ENCODE measurements at regions not wholly inside any gene's neighbourhood (a gene's known extent, or its start where the extent isn't known, plus 50 kb on each side); places are given as distances from the start of the nearest gene placed in this dataset.

GRCh38 chr16:5633845-5634440, 536.3 kb upstream of the EEF2KMT start:
- Mint-ChIP-seq H3K4me3 (no peak overlapping the region), H3K36me3 (ENCODE audit: low read depth) (no peaks in the 10 kb centered on the region), H3K4me1 (no peaks in the 10 kb centered on the region), H3K9me3 (peaks cover 4% of the 10 kb centered on the region), H3K27ac (ENCODE audit: unreplicated experiment) (no peak overlapping the region), H3K27me3 (ENCODE audit: low read depth) (peaks cover 32% of the 10 kb centered on the region)
- TF ChIP-seq CTCF (conservative IDR thresholded peaks at IDR 0.05), result peak; percentile 71
- no peak for DNase-seq (ENCODE audit: low read depth, low spot score)

GRCh38 chr16:5622234-5622884, 524.8 kb upstream of the EEF2KMT start:
- H3K4me3 Mint-ChIP-seq, result no peak overlapping the region
- peaks cover 17% of the 10 kb centered on the region for H3K27me3 Mint-ChIP-seq (ENCODE audit: low read depth)
- H3K4me1 Mint-ChIP-seq, result no peaks in the 10 kb centered on the region
- TF ChIP-seq CTCF (conservative IDR thresholded peaks at IDR 0.05), result no peak
- no peak for DNase-seq (ENCODE audit: low read depth, low spot score)
- no peak overlapping the region for H3K27ac Mint-ChIP-seq (ENCODE audit: unreplicated experiment)
- H3K9me3 Mint-ChIP-seq, result no peaks in the 10 kb centered on the region
- no peaks in the 10 kb centered on the region for H3K36me3 Mint-ChIP-seq (ENCODE audit: low read depth)

- Mint-ChIP-seq H3K27me3 (ENCODE audit: low read depth) (peaks cover 22% of the 10 kb centered on the region), H3K27ac (ENCODE audit: unreplicated experiment) (no peak overlapping the region), H3K4me1 (no peaks in the 10 kb centered on the region), H3K9me3 (no peaks in the 10 kb centered on the region), H3K4me3 (no peak overlapping the region), H3K36me3 (ENCODE audit: low read depth) (no peaks in the 10 kb centered on the region)
- TF ChIP-seq CTCF (conservative IDR thresholded peaks at IDR 0.05), result no peak
- no peak for DNase-seq (ENCODE audit: low read depth, low spot score)
These were observed 524.2 kb upstream of the EEF2KMT start for GRCh38 chr16:5621826-5622225.

- H3K4me3 Mint-ChIP-seq, result no peak overlapping the region
- no peaks in the 10 kb centered on the region for H3K4me1 Mint-ChIP-seq
- no peaks in the 10 kb centered on the region for H3K9me3 Mint-ChIP-seq
- DNase-seq (ENCODE audit: low read depth, low spot score), result no peak
- H3K27ac Mint-ChIP-seq (ENCODE audit: unreplicated experiment), result no peak overlapping the region
- no peak for TF ChIP-seq CTCF (conservative IDR thresholded peaks at IDR 0.05)
- H3K36me3 Mint-ChIP-seq (ENCODE audit: low read depth), result no peaks in the 10 kb centered on the region
- H3K27me3 Mint-ChIP-seq (ENCODE audit: low read depth), result peaks cover 38% of the 10 kb centered on the region
These were observed 521.7 kb upstream of the EEF2KMT start for GRCh38 chr16:5619304-5619703.

GRCh38 chr16:5616841-5617240, 519.2 kb upstream of the EEF2KMT start:
- peak overlapping the region; percentile 64 for H3K27ac Mint-ChIP-seq (ENCODE audit: unreplicated experiment)
- H3K9me3 Mint-ChIP-seq, result no peaks in the 10 kb centered on the region
- TF ChIP-seq CTCF (conservative IDR thresholded peaks at IDR 0.05), result no peak
- no peak overlapping the region for H3K4me3 Mint-ChIP-seq
- H3K36me3 Mint-ChIP-seq (ENCODE audit: low read depth), result no peaks in the 10 kb centered on the region
- H3K4me1 Mint-ChIP-seq, result no peaks in the 10 kb centered on the region
- H3K27me3 Mint-ChIP-seq (ENCODE audit: low read depth), result peaks cover 54% of the 10 kb centered on the region
- DNase-seq (ENCODE audit: low read depth, low spot score), result no peak
